HCT116 (cell line): ENCODE measurements at regions not wholly inside any gene's neighbourhood (a gene's known extent, or its start where the extent isn't known, plus 50 kb on each side); places are given as distances from the start of the nearest gene placed in this dataset.

Source experiments
- ATAC-seq: fragments of 200-7000 bp; cut with Tn5 transposase; 2 replicates; pipeline ENCODE4 v1.9.1; 2020; ENCODE audit warnings: mild to moderate bottlenecking, moderate library complexity
- BruUV-seq: library from RNA; stranded (reverse); fragments of 400-500 nt; replicated peaks from 2 replicates; lab custom pipeline; 2021; lab: Mats Ljungman, UMichigan
- CTCF ChIA-PET: fragments of 300-600 bp; sonication (Branson Sonifier 250); formaldehyde crosslinking; loops from one replicate; lab custom pipeline; 2021; ENCODE audit warnings: antibody characterized with exemption; lab: Charles Lee
- POLR2A ChIA-PET: fragments of 300-600, 350-600 bp; sonication (Branson Sonifier 250); formaldehyde crosslinking; loops from one replicate; lab custom pipeline; 2021; ENCODE audit warnings: antibody characterized with exemption; lab: Charles Lee
- RAD21 ChIA-PET, 2 experiments: fragments of 300-600 bp; sonication (Branson Sonifier 250); formaldehyde crosslinking; loops; one replicate each; lab custom pipeline; 2023; ENCODE audit warnings: low total read pairs in 2 of 2; ENCODE audit not compliant: uncharacterized antibody in 2 of 2, unreplicated experiment in 2 of 2, low non-redundant PET in 1 of 2; lab: Charles Lee
- DNase-seq: peaks from one replicate; pipeline ENCODE4 v3.0.0-alpha.2; 2010; ENCODE audit warnings: low read depth, low spot score
- H2AFZ ChIP-seq: fragments of 200-600 bp; shearing (Covaris generic), sonication (generic); 2 replicates; pipeline ENCODE4 v1.6.1; 2017; ENCODE audit warnings: low read depth, mixed run types, mixed read lengths, antibody characterized with exemption, low read length; ENCODE audit not compliant: poor library complexity, severe bottlenecking
- H3K27ac ChIP-seq: 2 replicates; pipeline ENCODE4 v1.5.1; 2012; ENCODE audit warnings: low read depth, low read length
- H3K27me3 ChIP-seq: fragments of 200-600 bp; sonication (generic); 2 replicates; pipeline ENCODE4 v1.6.1; 2016; ENCODE audit warnings: mixed run types, low read length, mixed read lengths; ENCODE audit not compliant: insufficient read depth
- H3K36me3 ChIP-seq, 2 experiments: fragments of 200-500 bp in 1 of 2; fragments of 200-600 bp in 1 of 2; sonication (Bioruptor generic) in 1 of 2; sonication (generic) in 1 of 2; 2 replicates each; pipeline versions ENCODE4 v1.5.1 to v1.6.1; 2014 to 2016; ENCODE audit warnings: low read length in 2 of 2, inconsistent platforms in 1 of 2, mixed read lengths in 1 of 2, mixed run types in 1 of 2; ENCODE audit not compliant: insufficient read depth in 2 of 2, control insufficient read depth in 1 of 2
- H3K4me1 ChIP-seq, 2 experiments: fragments of 200-600 bp in 1 of 2; sonication (generic) in 1 of 2; 2 replicates each; pipeline versions ENCODE4 v1.5.1 to v1.6.1; 2012 to 2017; ENCODE audit warnings: low read length in 2 of 2, inconsistent platforms in 1 of 2, mild to moderate bottlenecking in 1 of 2, mixed read lengths in 1 of 2, mixed run types in 1 of 2, moderate library complexity in 1 of 2; ENCODE audit not compliant: insufficient read depth in 2 of 2, control insufficient read depth in 1 of 2
- H3K4me2 ChIP-seq: fragments of 200-600 bp; sonication (generic); 2 replicates; pipeline ENCODE4 v1.6.1; 2017; ENCODE audit warnings: mixed run types, low read length, mixed read lengths
- H3K4me3 ChIP-seq, 2 experiments: fragments of 200-600 bp in 1 of 2; sonication (generic) in 1 of 2; replicated peaks in 1 of 2; 2 replicates each; pipeline ENCODE4 v1.5.1; 2011 to 2016; ENCODE audit warnings: low read length in 2 of 2, control low read depth in 1 of 2, low read depth in 1 of 2, mild to moderate bottlenecking in 1 of 2, mixed read lengths in 1 of 2, mixed run types in 1 of 2
- H3K79me2 ChIP-seq: fragments of 200-600 bp; sonication (generic); 2 replicates; pipeline ENCODE4 v1.6.1; 2017; ENCODE audit warnings: mild to moderate bottlenecking, mixed run types, low read length, moderate library complexity, mixed read lengths; ENCODE audit not compliant: insufficient read depth
- H3K9ac ChIP-seq: fragments of 200-600 bp; sonication (generic); 2 replicates; pipeline ENCODE4 v1.6.1; 2016; ENCODE audit warnings: low read length, mixed read lengths
- H3K9me2 ChIP-seq: fragments of 200-600 bp; sonication (generic), shearing (Covaris generic); 2 replicates; pipeline ENCODE4 v1.6.1; 2017; ENCODE audit warnings: mixed run types, mild to moderate bottlenecking, moderate library complexity; ENCODE audit not compliant: insufficient read depth
- H3K9me3 ChIP-seq, 2 experiments: fragments of 200-500 bp in 1 of 2; fragments of 200-600 bp in 1 of 2; sonication (Bioruptor generic) in 1 of 2; sonication (generic) in 1 of 2; 2 replicates each; pipeline ENCODE4 v1.6.1; 2014 to 2017; ENCODE audit warnings: low read length in 2 of 2, mixed read lengths in 2 of 2, inconsistent platforms in 1 of 2, low read depth in 1 of 2, mild to moderate bottlenecking in 1 of 2, mixed run types in 1 of 2, moderate library complexity in 1 of 2; ENCODE audit not compliant: control insufficient read depth in 1 of 2, insufficient read depth in 1 of 2
- H4K20me1 ChIP-seq: fragments of 200-600 bp; sonication (generic), shearing (Covaris generic); 2 replicates; pipeline ENCODE4 v1.6.1; 2017; ENCODE audit warnings: mixed run types, mild to moderate bottlenecking, moderate library complexity; ENCODE audit not compliant: insufficient read depth
- ATF3 ChIP-seq: IDR thresholded peaks from 2 replicates; pipeline ENCODE4 v1.6.1; 2012
- CBX3 ChIP-seq: IDR thresholded peaks from 2 replicates; pipeline ENCODE4 v1.6.1; 2012; ENCODE audit warnings: low read depth
- CTCF ChIP-seq, 3 experiments: fragments of 200-600 bp in 1 of 3; sonication (generic) in 1 of 3; IDR thresholded peaks in 2 of 3; conservative IDR thresholded peaks in 1 of 3; 2 replicates each; pipeline ENCODE4 v1.5.1; 2012 to 2017; ENCODE audit warnings: low read depth in 2 of 3, low read length in 2 of 3, antibody characterized with exemption in 1 of 3, borderline replicate concordance in 1 of 3, control low read depth in 1 of 3, mild to moderate bottlenecking in 1 of 3, mixed read lengths in 1 of 3, mixed run types in 1 of 3, moderate library complexity in 1 of 3; ENCODE audit not compliant: insufficient read depth in 1 of 3
- EGR1 ChIP-seq: IDR thresholded peaks from 2 replicates; pipeline ENCODE4 v1.6.1; 2012; ENCODE audit warnings: low read depth
- ELF1 ChIP-seq: IDR thresholded peaks from 2 replicates; pipeline ENCODE4 v1.6.1; 2012; ENCODE audit warnings: low read depth, borderline replicate concordance
- EZH2 ChIP-seq: fragments of 200-600 bp; sonication (generic); IDR thresholded peaks from 2 replicates; pipeline ENCODE4 v1.6.1; 2017; ENCODE audit warnings: antibody characterized with exemption, mixed run types
- EZH2phosphoT487 ChIP-seq: fragments of 200-600 bp; IDR thresholded peaks from 2 replicates; pipeline ENCODE4 v1.6.1; 2018; ENCODE audit warnings: antibody characterized with exemption, borderline replicate concordance
- FOSL1 ChIP-seq: IDR thresholded peaks from 2 replicates; pipeline ENCODE4 v1.6.1; 2012; ENCODE audit warnings: low read depth
- JUND ChIP-seq: IDR thresholded peaks from 2 replicates; pipeline ENCODE4 v1.6.1; 2012
- MAX ChIP-seq: IDR thresholded peaks from 2 replicates; pipeline ENCODE4 v1.6.1; 2012
- POLR2A ChIP-seq: IDR thresholded peaks from 2 replicates; pipeline ENCODE4 v1.7.0; 2011; ENCODE audit warnings: borderline replicate concordance; ENCODE audit not compliant: insufficient read depth, insufficient read length; ENCODE audit errors: extremely low read depth
- RAD21 ChIP-seq: IDR thresholded peaks from 2 replicates; pipeline ENCODE4 v1.6.1; 2012; ENCODE audit warnings: low read depth, mild to moderate bottlenecking
- REST ChIP-seq: IDR thresholded peaks from 2 replicates; pipeline ENCODE4 v1.6.1; 2012; ENCODE audit warnings: low read depth
- SIN3A ChIP-seq: IDR thresholded peaks from 2 replicates; pipeline ENCODE4 v1.6.1; 2012; ENCODE audit warnings: low read depth
- SP1 ChIP-seq: IDR thresholded peaks from 2 replicates; pipeline ENCODE4 v1.6.1; 2012; ENCODE audit warnings: low read depth
- SRF ChIP-seq: IDR thresholded peaks from 2 replicates; pipeline ENCODE4 v1.6.1; 2012; ENCODE audit warnings: low read depth
- TCF7L2 ChIP-seq: IDR thresholded peaks from 2 replicates; pipeline ENCODE4 v1.7.0; 2011; ENCODE audit warnings: borderline replicate concordance, inconsistent platforms; ENCODE audit not compliant: insufficient read depth, insufficient read length; ENCODE audit errors: extremely low read depth
- ZFX ChIP-seq: fragments of 450-650 bp; IDR thresholded peaks from 2 replicates; pipeline ENCODE4 v1.6.1; 2017
- ZNF274 ChIP-seq: fragments of 200-500 bp; sonication (Bioruptor generic); IDR thresholded peaks from 2 replicates; pipeline ENCODE4 v1.6.1; 2014; ENCODE audit warnings: mild to moderate bottlenecking, low read depth, low read length, inconsistent platforms
- intact Hi-C: fragments of 100-400 bp; cut with micrococcal nuclease; formaldehyde crosslinking; loops from 2 replicates; pipeline ENCODE4 v1.10.0; 2022

- TF ChIP-seq EZH2phosphoT487 (no peak), SP1 (0 out of 2 replicates have a peak, but pooled peaks have one; percentile 11), ATF3 (no peak), SIN3A (no peak)
- TF ChIP-seq, all 23 proteins: peak for 4
Measured at GRCh38 chr11:62054484-62055121, 69.2 kb upstream of the INCENP start (continued).

- Histone ChIP-seq H2AFZ (no peak overlapping the region), H3K27me3 (no peaks in the 10 kb centered on the region), H3K36me3 (no peaks in the 10 kb centered on the region), H3K9me3 (no peaks in the 10 kb centered on the region), H3K79me2 (no peaks in the 10 kb centered on the region), H3K27ac (no peak overlapping the region), H3K4me1 (peaks cover 13 to 24% of the 10 kb centered on the region in 2 experiments; a peak in 3 of 4 replicates), H3K9ac (no peak overlapping the region), H3K4me3 (no peak overlapping the region), H3K9me2 (no peaks in the 10 kb centered on the region), H4K20me1 (no peaks in the 10 kb centered on the region), H3K4me2 (peak overlapping the region; percentile 34; the same call in 1 of the 2 replicates)
- intact Hi-C loops: loop anchor here (1.0 to 5.0 kb wide), 5 partner anchors 53 to 155 kb away; partner anchors contain the start of gene FTH1
- ChIA-PET RAD21 (interaction anchor here (0.8 to 2.4 kb wide), 5 partner anchors 83 to 156 kb away, joined by 3 to 8 read pairs (median 4); no protein-coding TSS in a partner anchor), CTCF (interaction anchor here (0.5 to 2.7 kb wide), 10 partner anchors 28 to 257 kb away, joined by 3 to 26 read pairs (median 4); partner anchors contain the start of gene FTH1), POLR2A (interaction anchor here (1.2 to 4.5 kb wide), 4 partner anchors 10 to 105 kb away, joined by 4 to 77 read pairs (median 10); partner anchors contain the start of gene FTH1)
- DNase-seq (no peak), ATAC-seq (peak; percentile 36; the same call in 1 of the 2 replicates)
- BruUV-seq: no TSS peak
- TF ChIP-seq EGR1 (no peak), FOSL1 (no peak), REST (no peak), CBX3 (no peak), MAX (no peak), ZFX (no peak), POLR2A (no peak), TCF7L2 (no peak), SIN3A (no peak), JUND (no peak), SP1 (no peak), CTCF (IDR thresholded peaks at IDR 0.05 in 2 of 3, conservative IDR thresholded peaks at IDR 0.05 in 1 of 3; ENCODE audit: borderline replicate concordance in 1 of 3, insufficient read depth in 1 of 3, low read depth in 2 of 3, low read length in 2 of 3) (no peak), EZH2 (no peak), RAD21 (no peak), SRF (no peak), ZNF274 (no peak), ELF1 (no peak)
Measured at GRCh38 chr11:62054081-62054480, 69.7 kb upstream of the INCENP start.
